GM12892 (cell line): ENCODE measurements at regions not wholly inside any gene's neighbourhood (a gene's known extent, or its start where the extent isn't known, plus 50 kb on each side); places are given as distances from the start of the nearest gene placed in this dataset.

Experiments used
- POLR2A ChIP-seq: IDR thresholded peaks from 2 replicates; pipeline ENCODE4 v1.6.1; 2011; ENCODE audit warnings: low read depth, low read length, control low read depth
- POLR2AphosphoS5 ChIP-seq: IDR thresholded peaks from 2 replicates; pipeline ENCODE4 v1.6.1; 2011; ENCODE audit warnings: low read depth, low read length, control low read depth
- TAF1 ChIP-seq: IDR thresholded peaks from 2 replicates; pipeline ENCODE4 v1.6.1; 2011; ENCODE audit warnings: low read depth, mild to moderate bottlenecking, control low read depth, low read length, borderline replicate concordance

GRCh38 chr13:26498656-26499601 is 58.6 kb upstream of the WASF3 start:
- TF ChIP-seq POLR2A (no peak), POLR2AphosphoS5 (no peak), TAF1 (no peak)
